Activated CD4-positive, CD25-positive, alpha-beta regulatory T cell treated with anti-CD3 and anti-CD28 coated beads, Interleukin-2, amount 50 U/mL, for 24 hours (primary cell): ENCODE measurements at regions not wholly inside any gene's neighbourhood (a gene's known extent, or its start where the extent isn't known, plus 50 kb on each side); places are given as distances from the start of the nearest gene placed in this dataset.

Experiments used
- ATAC-seq, 2 donors: fragments of 150-1000 bp; cut with Tn5 transposase; one replicate each; pipeline ENCODE4 v1.10.0; 2021; ENCODE audit warnings: mild to moderate bottlenecking in 1 of 2, moderate library complexity in 1 of 2

DNA sequence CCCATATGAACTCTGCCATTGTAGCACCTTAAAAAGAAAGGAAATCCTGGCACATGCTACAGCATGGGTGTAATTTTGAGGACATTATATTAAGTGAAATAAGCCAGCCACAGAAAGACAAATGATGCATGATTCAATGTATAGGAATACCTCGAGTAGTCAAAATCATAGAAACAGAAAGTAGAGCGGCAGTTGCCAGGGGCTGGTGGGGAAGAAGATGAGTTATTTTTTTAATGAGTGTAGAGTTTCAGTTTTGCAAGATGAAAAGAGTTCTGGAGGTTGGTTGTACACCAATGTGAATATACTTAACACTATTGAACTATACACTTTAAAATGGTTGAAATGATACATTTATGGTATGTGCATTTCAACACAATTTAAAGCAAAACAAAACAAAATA is 133.0 kb downstream of the ZDHHC21 start:
- peak; percentile 69 to 71 for ATAC-seq

DNA sequence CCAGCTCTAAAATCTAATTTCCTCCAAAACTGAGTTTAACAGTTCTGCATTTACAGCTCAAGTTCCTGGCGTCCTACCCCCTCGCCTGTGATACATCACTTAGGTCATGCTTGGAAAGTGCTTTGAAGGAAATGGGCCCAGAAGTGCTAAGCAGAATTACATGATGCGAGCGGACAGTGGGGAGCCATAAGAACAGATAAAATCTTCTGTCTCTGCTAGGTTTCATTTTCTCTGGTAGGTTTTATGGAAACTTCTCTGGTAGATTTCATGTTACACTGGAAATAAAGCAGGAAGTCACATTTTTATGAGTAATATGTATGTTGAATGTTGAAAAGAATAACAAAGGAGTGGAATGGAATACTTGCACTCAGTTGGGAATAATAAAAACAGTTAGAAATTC is 138.3 kb downstream of the ZDHHC21 start:
- no peak for ATAC-seq

DNA sequence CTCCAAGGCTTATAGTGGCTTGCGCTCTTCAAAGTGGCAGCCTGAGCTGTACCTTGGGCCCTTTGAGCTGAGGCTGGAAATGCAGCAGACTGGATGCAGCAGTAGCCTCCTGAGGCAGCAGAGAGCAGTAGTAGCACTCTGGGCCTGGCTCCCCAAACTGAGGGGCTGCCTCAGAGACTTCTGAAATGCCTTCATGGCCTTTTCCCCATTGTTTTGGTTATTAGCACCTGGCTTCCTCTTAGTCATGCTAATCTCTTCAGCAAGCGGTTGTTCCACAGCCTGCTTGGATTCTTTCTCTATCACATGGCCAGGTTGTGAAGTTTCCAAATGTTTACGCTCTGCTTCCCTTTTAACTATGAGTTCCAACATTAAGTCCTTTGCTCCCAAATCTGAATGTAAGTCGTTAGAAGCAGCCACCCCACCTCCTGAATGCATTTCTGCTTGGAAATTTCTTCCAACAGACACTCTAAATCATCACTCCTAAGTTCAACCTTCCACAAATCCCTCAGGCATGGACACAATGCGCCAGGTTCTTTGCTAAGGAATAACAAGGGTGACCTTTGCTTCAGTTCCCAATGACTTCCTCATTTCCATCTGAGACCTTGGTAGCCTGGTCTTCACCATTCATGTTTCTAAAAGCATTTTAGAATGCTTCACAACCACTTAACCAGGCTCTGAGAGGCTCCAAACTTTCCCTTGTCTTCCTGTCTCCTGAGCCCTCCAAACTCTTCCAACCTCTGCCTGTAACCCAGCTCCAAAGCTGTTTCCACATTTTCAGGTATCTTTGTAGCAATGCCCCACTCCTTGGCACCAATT is 145.8 kb downstream of the ZDHHC21 start:
- ATAC-seq, result no peak

DNA sequence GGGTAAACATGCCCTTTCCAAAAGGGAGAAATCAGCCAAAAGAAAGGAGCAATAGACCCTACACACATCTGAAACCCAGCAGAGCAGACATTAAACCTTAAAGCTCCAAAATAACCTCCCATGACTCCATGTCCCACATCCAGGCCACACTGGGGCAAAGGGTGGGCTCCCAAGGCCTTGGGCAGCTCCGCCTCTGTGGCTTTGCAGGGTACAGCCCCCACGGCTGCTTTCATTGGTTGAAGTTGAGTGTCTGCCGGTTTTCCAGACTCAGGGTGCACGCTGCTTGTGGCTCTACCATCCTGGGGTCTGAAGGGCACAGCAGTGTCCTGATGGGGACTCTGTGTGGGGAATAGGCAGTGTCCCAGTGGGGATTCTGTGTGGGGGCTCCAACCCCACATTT is 146.5 kb downstream of the ZDHHC21 start:
- ATAC-seq, result no peak

DNA sequence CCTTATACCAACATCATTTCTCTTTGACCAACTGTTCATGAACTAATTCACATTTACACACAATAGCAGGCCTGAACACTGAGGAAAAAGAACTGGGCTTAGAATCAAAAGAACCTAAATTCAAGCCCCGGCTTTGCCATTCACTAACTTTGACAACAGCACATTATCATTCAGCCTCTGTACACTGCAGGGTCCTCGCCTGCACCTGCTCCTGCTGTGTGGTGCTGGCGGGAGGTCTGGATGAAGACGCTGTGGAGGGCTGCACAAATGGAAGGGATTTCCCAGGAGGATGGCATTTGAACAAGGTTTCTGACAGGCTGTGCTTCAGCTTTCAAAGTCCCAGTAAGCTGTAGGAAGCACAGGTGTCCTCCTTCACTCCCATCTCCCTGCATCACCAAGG is 151.2 kb downstream of the ZDHHC21 start:
- ATAC-seq, result no peak

DNA sequence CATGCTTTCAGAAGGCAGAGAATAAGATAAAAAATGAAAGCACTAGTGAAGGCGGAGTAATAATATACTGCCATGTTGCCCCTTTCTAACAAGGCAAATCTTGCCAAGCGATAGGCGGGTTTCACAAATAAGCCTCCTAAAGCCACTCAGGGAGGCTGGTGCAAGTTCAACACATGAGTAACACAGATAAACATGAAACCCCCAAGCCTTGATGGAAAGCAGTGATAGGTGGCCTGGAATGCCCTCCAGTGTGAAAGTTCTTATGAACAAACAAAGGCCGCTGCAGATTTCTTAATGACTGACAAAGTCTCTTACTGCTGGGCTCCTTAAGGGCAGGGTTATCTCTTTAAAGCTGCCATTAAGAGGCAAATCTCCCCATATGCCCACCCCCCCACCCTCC is 154.7 kb downstream of the ZDHHC21 start:
- ATAC-seq, result no peak

DNA sequence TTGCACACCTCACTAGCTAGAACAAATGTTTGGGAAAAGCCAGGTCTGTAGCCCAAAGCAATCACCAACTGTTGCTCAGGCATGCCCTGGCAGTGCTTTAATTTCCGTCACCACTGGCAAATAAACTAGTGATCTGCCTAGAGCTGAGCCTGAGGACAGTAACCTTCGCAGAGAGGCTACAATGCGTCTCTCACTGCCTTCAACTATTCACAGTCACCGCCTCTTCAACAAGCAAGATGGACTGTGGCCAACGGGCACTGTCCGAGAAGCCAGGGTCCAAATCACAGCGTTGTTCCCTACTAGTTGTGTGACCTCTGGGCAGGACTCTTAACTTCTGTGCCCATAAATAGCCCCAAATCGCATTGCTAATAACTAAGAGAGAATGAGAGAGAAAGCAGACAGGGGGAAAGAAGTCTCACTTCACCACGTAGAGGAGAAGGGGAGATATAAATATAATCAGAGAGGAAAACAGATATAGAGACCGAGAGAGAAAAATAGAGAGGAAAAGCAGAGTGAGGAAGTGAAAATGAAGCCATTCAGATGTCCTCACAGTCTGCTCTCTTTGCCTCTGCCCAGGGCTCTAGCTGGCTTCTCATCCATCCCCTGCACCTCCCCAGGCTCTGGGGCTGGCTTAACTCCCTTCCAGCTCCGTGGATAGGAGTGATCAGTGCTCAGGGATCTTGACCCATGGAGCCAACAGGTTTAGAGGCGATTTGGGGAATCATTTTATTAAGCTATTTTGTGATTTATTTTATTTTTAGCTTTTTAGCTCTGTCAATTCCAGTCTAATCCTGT is 157.9 kb downstream of the ZDHHC21 start:
- ATAC-seq, result no peak

DNA sequence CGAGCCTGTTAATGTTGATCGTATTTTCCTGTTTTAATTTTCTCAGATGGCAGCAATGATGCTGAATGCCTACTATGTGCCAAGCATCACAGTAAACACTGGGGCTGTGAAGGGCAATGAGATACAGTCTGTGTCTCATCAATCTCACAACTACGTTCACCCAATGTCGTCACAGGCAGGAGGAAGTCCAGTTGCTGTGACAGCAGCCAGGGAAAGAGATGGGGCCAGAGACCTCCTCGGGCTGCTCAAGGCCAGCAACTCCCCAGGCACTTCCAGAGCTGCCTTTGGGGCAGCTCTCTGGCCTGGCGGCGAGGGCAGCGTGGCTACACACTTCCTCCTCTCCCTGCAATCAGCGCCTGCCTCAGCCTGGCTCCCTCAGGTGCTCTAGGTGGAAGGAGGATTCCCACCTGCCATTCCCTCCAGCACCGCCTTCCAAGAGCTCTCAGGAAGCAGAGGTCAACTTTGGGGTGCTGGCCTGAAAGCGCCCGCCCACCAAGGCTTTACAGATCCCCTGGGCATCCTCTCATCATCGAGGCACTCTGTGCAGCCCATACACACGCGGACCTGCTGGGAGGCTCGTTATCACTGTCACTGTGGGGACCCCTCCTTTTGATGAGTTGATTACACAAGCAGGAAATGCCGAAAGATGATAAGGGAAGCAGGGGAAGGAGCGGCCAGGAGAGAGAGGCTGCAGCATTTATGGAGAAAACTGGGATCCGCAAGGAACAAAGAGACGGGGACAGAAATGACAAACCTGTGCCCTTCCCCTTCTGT is 159.2 kb downstream of the ZDHHC21 start:
- no peak for ATAC-seq

DNA sequence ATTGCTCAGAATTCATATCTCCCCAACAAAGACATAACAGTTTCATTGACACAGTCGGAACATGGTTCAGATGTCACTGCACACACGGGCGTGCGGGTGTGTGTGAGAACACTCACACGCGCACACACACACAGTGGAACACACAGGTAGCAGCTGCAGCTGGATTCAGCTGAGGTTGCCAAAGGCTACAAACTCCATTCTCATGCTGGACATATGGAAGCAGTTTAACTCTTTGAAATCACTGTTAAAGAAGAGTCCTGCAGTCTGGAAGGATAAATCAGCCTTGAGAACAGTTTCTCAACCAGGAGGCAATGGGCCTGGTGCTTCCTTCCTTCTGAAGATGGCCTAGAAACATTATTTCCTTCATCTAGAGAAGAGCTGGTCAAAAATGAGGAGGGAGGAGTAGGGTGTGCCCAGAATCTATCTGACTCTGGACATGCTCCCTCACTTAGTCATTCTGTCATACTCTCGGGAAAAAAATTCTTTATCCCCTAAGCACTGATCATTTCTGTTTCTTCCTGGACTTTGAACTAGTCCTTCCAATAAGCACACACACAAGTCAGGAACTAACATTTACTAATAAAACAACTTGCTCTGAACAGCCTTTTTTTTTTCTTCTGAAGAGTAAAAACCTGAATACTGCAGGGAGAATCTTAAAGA is 160.6 kb downstream of the ZDHHC21 start:
- ATAC-seq, result no peak

DNA sequence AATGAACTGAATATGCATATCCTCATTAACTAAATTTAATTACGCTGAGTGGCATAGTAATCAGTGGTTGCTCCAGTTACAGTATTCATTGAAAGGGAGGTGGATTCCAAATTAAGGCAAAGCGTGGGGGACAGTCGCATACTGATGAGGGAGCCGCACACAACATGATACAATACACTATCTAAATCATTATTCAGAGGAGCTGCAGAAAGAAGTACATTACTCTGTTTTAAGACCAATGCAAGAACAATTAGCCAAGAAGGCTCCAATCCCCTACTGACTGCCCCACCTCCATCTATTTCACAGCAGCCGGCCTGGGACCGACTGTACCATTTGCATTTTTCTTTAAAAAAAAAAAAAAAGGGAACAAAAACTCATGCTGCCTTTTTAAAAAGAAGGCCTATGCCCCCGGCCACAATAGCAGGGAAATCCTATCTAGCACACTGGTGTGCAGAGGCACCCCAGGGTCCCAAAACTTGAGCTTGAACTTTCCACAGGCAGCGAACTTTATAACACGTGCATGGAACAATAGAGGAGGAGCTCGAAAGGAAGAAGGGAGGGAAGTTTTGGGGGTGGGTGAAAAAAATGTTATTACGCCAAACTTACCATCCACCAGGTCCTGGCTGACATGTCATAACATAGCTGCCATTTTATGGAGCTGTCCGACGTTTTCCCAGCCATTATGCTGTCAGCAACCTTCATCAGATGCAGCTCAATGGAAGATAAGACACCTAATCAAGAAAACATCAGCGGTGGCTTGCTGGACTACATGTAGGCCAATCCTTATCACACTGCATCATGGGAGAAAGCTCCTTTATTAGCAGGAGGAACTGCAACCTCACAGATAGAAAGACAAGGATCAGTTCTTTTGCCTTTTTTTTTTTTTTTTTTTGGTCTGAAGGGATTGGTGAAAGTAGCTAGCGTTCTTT is 161.6 kb downstream of the ZDHHC21 start:
- ATAC-seq, result no peak

DNA sequence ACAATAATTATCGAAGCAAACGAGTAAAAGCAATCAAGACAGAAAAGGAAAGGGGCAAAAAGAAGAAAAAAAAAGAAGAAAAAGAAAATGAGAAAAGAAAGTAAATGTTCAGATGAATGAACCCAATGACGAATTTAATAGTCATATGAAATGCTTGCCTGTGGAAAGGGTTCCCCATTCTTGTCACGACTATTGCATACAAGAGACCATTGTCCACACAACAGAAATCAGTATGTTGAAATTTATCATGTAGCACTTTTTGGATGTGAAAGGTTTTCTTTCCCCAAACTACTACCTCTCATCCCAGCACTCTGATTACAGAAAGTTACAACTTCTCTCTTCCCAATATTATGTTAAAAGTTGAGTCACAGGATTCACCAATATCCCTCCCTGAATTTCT is 162.4 kb downstream of the ZDHHC21 start:
- no peak for ATAC-seq

DNA sequence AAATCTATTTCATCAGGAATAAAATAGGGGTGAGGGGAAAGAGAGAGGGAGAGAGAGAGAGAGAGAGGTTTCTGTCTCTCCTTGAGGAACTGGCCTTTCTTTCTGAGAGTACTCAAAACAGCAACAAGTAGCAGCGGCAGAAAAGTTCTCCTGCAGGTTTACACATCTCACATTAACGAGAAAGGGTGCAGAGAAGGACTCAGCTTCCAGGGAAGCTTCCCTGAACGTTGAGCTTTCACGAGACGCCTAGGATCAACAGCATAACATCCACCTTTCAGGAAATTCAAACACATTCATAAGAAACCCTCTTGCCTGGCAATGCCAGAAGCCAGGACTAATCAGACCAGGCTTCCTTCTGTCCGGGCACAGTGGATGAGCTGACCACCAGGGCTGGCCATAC is 162.9 kb downstream of the ZDHHC21 start:
- no peak for ATAC-seq

DNA sequence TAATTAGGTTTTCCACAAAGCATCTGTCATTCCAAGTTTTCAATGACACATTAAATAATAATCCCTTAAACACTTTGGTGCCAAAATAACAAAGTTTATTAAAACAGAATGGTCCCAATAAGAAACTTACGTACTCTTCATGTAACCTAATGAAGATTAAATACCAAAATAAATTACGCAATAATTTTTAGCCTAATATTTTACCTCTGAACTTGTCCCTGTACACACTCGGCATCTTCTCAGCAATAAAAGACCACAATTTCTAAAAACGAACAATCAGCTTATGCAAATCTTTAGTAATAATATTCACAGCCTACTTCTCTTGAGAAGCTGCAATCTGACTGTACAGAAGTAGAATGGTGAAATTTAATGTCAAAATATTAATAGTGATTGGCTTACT is 163.6 kb downstream of the ZDHHC21 start:
- no peak for ATAC-seq

DNA sequence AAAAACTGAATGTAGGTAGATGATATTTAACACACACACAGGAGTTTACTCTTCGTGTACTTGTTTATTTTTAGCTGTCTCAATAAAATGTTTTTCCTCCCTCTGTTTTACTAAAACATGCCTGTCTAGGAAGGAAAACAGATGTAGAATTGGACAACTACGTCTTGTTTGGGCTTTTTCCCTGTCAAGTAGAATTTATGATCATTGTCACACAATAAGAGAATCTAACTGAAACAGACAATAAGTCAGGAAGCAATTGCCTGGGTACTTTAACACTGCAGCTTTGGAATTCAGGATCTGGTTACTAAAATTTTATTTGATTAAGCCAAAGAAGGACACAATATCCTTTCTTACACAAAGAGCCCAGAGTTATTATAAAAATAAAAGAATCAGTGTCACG is 164.2 kb downstream of the ZDHHC21 start:
- ATAC-seq, result no peak

DNA sequence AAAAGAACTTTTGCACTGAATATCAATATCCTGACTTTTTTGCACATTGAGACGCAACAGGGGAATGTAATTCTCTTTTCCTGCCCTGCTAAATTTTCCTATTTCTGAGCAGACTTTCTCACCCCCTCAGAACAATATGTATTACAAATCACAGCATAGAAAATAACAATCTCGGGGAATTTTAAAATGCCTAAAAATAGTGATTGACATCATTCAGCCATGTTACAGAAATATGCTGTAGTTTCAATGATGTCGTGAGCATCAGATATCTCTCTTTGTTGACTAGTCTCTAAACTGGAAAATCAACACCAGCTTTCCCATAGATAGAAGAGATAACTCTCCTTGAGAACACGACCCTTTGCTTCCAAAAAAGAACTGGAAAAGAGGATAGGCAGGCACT is 166.7 kb downstream of the ZDHHC21 start:
- no peak for ATAC-seq

DNA sequence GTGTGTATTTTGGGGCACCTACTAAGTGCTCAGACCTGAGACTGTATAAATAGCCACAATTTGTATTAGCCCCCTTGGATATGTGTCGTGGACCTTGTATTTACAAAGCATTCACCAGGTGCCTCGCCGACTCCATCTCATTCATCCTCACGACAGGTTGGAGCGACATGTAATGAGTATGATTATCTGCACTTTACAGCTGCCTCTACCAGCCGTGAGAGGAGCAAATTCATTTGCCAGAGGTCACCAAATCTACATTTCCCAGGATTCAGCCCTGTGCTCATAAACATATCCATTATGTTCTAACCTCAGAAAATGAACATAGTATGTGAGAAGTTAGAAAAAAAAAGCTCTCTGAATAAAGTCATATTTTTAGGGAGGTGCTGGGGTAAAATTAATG is 167.4 kb downstream of the ZDHHC21 start:
- no peak for ATAC-seq

DNA sequence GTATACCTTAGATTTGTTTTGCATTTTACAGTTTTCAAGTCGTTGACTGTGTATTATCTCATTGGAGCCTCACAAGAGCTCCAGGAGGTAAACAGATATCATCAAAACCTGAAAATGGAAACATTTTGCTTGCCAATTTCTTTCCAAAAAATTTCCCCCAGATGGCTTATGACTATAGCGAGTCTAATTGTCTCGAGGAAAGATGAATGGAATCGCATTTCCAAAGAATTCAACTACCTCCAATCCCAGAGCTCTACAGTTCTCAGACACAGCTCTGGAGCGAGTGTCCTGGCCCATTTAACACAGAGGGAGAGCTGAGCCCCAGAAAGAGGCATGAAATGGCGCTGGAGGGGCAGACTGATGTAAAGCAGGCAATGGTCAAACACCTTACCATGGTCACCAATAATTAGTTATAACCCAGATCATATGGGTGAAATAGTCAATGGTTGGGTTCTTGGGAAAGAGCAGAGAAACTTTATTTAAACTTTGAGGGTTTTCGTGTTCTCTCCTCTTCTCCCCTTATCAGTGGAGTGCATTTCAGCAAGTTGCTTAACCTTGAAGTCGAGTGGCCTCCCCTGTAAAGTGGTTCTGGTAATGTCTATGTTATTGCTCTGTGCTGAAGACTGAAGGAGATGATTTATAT is 168.2 kb downstream of the ZDHHC21 start:
- no peak for ATAC-seq

DNA sequence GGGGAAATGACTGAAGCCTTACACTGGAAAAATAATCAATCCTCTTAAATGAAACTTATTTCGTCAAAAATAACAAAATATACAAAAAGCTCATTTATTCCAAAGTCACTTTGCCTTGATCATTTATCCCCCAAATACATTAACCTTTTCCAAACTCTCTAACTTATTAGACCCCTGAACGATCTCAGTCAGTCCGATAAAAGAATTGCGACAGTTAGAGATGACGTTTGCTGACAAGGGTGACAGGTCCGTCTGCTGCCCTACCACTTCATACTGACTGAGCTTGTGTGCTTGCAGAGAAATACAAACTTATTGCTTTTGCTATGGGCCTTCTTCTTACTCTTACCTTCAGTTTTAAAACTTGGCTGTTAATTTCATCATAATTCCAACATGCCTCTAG is 169.7 kb downstream of the ZDHHC21 start:
- ATAC-seq, result no peak

DNA sequence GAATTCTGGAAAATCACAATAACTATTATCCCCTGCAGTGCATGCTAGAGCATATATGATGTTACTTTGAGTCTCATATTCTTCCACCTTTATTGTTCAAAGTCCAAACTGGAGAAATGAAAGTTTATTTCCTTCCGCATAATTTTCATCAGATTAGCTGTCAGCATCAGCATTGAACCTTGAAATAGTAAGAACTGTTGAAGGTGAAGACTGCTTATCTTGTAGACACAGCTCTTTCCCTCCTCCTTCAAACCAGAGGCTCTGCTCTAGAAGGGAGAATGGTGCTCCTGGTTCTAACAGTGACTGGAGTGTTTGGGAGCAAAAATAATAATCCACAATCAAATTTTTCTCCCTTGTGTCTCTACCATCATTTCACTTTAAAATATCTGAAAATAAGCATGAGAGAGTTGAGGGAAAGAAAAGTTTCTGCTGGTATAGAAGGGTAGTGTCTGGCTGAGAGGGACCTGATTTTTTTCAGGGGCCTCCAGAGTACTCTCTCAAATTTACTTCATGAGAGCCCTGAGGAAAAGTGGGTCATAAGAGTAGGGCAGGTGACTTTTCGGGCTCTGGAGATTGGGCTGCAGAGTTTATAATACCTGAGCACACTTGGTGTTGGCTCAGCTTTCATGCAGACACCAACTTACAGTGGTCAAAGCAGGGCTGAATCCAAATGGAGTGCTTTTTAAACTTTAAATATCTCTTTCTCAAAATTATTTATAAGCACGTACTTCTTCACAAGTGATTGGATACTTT is 170.4 kb downstream of the ZDHHC21 start:
- no peak for ATAC-seq

DNA sequence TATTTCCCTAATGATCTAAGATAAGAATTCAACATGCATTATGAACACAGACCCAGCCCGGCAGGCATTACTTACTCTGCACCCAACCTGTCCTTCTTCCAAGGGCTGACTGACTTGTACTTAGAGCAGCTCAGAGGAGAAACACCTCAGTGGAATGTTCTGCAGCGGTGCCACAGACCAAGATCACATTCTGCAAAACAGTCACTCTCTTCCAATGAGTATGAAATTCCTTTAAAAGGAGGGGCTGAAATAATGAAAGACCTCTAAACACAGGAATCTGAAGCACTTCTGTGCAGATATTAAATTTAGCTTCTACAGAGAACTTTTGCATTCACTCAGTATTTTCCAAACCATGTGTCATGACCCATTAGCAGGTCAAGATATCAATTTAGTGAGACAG is 172.9 kb downstream of the ZDHHC21 start:
- no peak for ATAC-seq
